K562 (cell line): ENCODE measurements at regions not wholly inside any gene's neighbourhood (a gene's known extent, or its start where the extent isn't known, plus 50 kb on each side); places are given as distances from the start of the nearest gene placed in this dataset.

Source experiments
- BRD9 ChIP-seq: fragments of 450-650 bp; IDR thresholded peaks from 2 replicates; pipeline ENCODE4 v1.6.1; 2018; ENCODE audit warnings: low read depth; ENCODE audit not compliant: partially characterized antibody
- SMARCA4 ChIP-seq: fragments of 450-650 bp; IDR thresholded peaks from 2 replicates; pipeline ENCODE4 v1.6.1; 2016

GRCh38 chr1:29456685-29457435 is 220.5 kb downstream of the PTPRU start:
- TF ChIP-seq SMARCA4 (no peak), BRD9 (no peak)
